ENCODE measurements at regions not wholly inside any gene's neighbourhood (a gene's known extent, or its start where the extent isn't known, plus 50 kb on each side); places are given as distances from the start of the nearest gene placed in this dataset.
A peak's percentile ranks its signal among the peaks of the same experiment; 100 is the strongest.

GRCh38 chr2:111705239-111705638, 178.8 kb downstream of the ANAPC1 start:
- DNase-seq (ENCODE audit: low read depth): peak; percentile 23
- no peak for TF ChIP-seq MAX (IDR thresholded peaks at IDR 0.05; ENCODE audit: low read depth, low read length)
- no peak for TF ChIP-seq CTCF (IDR thresholded peaks at IDR 0.05; ENCODE audit: low read depth, low read length)
- H3K4me3 ChIP-seq (ENCODE audit: low read depth, low read length): no peak overlapping the region

- peak; percentile 68 for TF ChIP-seq MAX (IDR thresholded peaks at IDR 0.05; ENCODE audit: low read depth, low read length)
- peak; percentile 60 for TF ChIP-seq MYC (IDR thresholded peaks at IDR 0.05; ENCODE audit: low read depth, low read length)
- no peak for TF ChIP-seq CTCF (IDR thresholded peaks at IDR 0.05; ENCODE audit: low read depth, low read length)
- DNase-seq (ENCODE audit: low read depth): peak; percentile 98
- H3K4me3 ChIP-seq (ENCODE audit: low read depth, low read length): no peak overlapping the region
These were observed 178.2 kb downstream of the ANAPC1 start for GRCh38 chr2:111705711-111706336.

GRCh38 chr2:111706481-111707001, 177.5 kb downstream of the ANAPC1 start:
- no peak overlapping the region for H3K4me3 ChIP-seq (ENCODE audit: low read depth, low read length)
- no peak for TF ChIP-seq CTCF (IDR thresholded peaks at IDR 0.05; ENCODE audit: low read depth, low read length)
- no peak for TF ChIP-seq MAX (IDR thresholded peaks at IDR 0.05; ENCODE audit: low read depth, low read length)
- TF ChIP-seq MYC (IDR thresholded peaks at IDR 0.05; ENCODE audit: low read depth, low read length): no peak
- no peak for TF ChIP-seq POLR2A (IDR thresholded peaks at IDR 0.05; ENCODE audit: extremely low read depth, insufficient read length)
- no peak for DNase-seq (ENCODE audit: low read depth)

GRCh38 chr2:111707700-111708099, 176.3 kb downstream of the ANAPC1 start:
- no peak overlapping the region for H3K4me3 ChIP-seq (ENCODE audit: low read depth, low read length)
- no peak for DNase-seq (ENCODE audit: low read depth)
- no peak for TF ChIP-seq MAX (IDR thresholded peaks at IDR 0.05; ENCODE audit: low read depth, low read length)
- no peak for TF ChIP-seq CTCF (IDR thresholded peaks at IDR 0.05; ENCODE audit: low read depth, low read length)
- no peak for TF ChIP-seq MYC (IDR thresholded peaks at IDR 0.05; ENCODE audit: low read depth, low read length)
- TF ChIP-seq POLR2A (IDR thresholded peaks at IDR 0.05; ENCODE audit: extremely low read depth, insufficient read length): no peak

- no peak for DNase-seq (ENCODE audit: low read depth)
- TF ChIP-seq POLR2A (IDR thresholded peaks at IDR 0.05; ENCODE audit: extremely low read depth, insufficient read length): no peak
- TF ChIP-seq MAX (IDR thresholded peaks at IDR 0.05; ENCODE audit: low read depth, low read length): no peak
- no peak for TF ChIP-seq CTCF (IDR thresholded peaks at IDR 0.05; ENCODE audit: low read depth, low read length)
- no peak for TF ChIP-seq MYC (IDR thresholded peaks at IDR 0.05; ENCODE audit: low read depth, low read length)
- H3K4me3 ChIP-seq (ENCODE audit: low read depth, low read length): no peak overlapping the region
These were observed 175.4 kb downstream of the ANAPC1 start for GRCh38 chr2:111708476-111709180.
